OCI-LY3 (cell line): ENCODE measurements at regions not wholly inside any gene's neighbourhood (a gene's known extent, or its start where the extent isn't known, plus 50 kb on each side); places are given as distances from the start of the nearest gene placed in this dataset.

Source experiments
- H2AFZ ChIP-seq: fragments of 200-600, 300-600 bp; shearing (Covaris generic); 2 replicates; pipeline ENCODE4 v1.6.0; 2014; ENCODE audit warnings: antibody characterized with exemption, low read depth, low read length
- H3K27ac ChIP-seq: fragments of 200-600, 300-600 bp; sonication (generic); 2 replicates; pipeline ENCODE4 v1.5.1; 2014; ENCODE audit warnings: mild to moderate bottlenecking, low read length, moderate library complexity, mixed read lengths
- H3K27me3 ChIP-seq: fragments of 200-600, 300-600 bp; sonication (generic); 2 replicates; pipeline ENCODE4 v1.6.1; 2014; ENCODE audit warnings: low read depth, low read length, mixed read lengths
- H3K36me3 ChIP-seq: fragments of 200-600, 300-600 bp; sonication (generic); replicated peaks from 2 replicates; pipeline ENCODE3; 2014; ENCODE audit warnings: low read depth, low read length, mixed read lengths
- H3K4me1 ChIP-seq: fragments of 300-600, 200-600 bp; sonication (generic); 2 replicates; pipeline ENCODE4 v1.6.1; 2014; ENCODE audit warnings: low read length, mixed read lengths
- H3K4me2 ChIP-seq: fragments of 200-600, 300-600 bp; sonication (generic); 2 replicates; pipeline ENCODE4 v1.6.1; 2014; ENCODE audit warnings: low read length, mixed read lengths
- H3K4me3 ChIP-seq: fragments of 300-600, 200-600 bp; sonication (generic); 2 replicates; pipeline ENCODE4 v1.5.1; 2014; ENCODE audit warnings: antibody characterized with exemption, mild to moderate bottlenecking, low read length, moderate library complexity
- H3K79me2 ChIP-seq: fragments of 300-600, 200-600 bp; shearing (Covaris generic); 2 replicates; pipeline ENCODE4 v1.6.1; 2014; ENCODE audit warnings: mild to moderate bottlenecking, low read length, mixed read lengths
- H3K9ac ChIP-seq: fragments of 300-600, 200-600 bp; shearing (Covaris generic); 2 replicates; pipeline ENCODE4 v1.6.0; 2014; ENCODE audit warnings: mild to moderate bottlenecking, low read length, moderate library complexity
- H3K9me3 ChIP-seq: fragments of 200-600, 300-600 bp; shearing (Covaris generic); 2 replicates; pipeline ENCODE4 v1.6.1; 2014; ENCODE audit warnings: low read length, mixed read lengths; ENCODE audit not compliant: insufficient read depth
- H4K20me1 ChIP-seq: fragments of 200-600, 300-600 bp; sonication (generic); 2 replicates; pipeline ENCODE4 v1.6.1; 2016; ENCODE audit warnings: low read length, mixed read lengths; ENCODE audit not compliant: insufficient read depth
- EZH2phosphoT487 ChIP-seq: fragments of 200-600 bp; shearing (Covaris generic); IDR thresholded peaks from 2 replicates; pipeline ENCODE4 v1.6.1; 2018; ENCODE audit warnings: antibody characterized with exemption, mixed run types, low read depth
- TF ChIP-seq, protein P1 (sequence below): fragments of 200-600, 300-600 bp; sonication (generic); IDR thresholded peaks from 2 replicates; pipeline ENCODE4 v1.5.1; 2014; ENCODE audit warnings: antibody characterized with exemption, low read length, low read depth

DNA sequence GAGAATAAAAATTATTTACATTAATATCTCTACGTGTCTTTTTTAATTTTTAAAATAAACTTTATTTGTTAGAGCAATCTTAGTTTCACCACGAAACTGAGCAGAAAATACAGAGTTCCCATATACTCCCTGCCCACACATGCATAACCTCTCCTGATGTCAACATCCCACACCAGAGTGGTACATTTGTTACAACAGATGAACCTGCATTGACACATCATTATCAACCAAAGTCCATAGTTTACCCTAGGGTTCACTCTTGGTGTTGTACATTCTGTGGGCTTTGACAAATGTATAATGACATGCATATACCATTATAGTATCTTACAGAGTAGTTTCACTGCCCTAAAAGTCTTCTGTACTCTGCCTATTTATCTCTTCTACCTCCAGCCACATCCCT, 110.6 kb upstream of the OTUD4 start:
- no peaks in the 10 kb centered on the region for H3K4me1 ChIP-seq
- H3K27ac ChIP-seq, result no peak overlapping the region
- H3K9me3 ChIP-seq, result no peaks in the 10 kb centered on the region
- no peak overlapping the region for H3K4me3 ChIP-seq
- no peaks in the 10 kb centered on the region for H3K79me2 ChIP-seq
- H4K20me1 ChIP-seq, result no peaks in the 10 kb centered on the region
- peaks cover 6% of the 10 kb centered on the region; the same call in 1 of the 2 replicates for H3K27me3 ChIP-seq
- H3K36me3 ChIP-seq, result no peaks in the 10 kb centered on the region
- H3K4me2 ChIP-seq, result no peak overlapping the region
- TF ChIP-seq, protein P1, sequence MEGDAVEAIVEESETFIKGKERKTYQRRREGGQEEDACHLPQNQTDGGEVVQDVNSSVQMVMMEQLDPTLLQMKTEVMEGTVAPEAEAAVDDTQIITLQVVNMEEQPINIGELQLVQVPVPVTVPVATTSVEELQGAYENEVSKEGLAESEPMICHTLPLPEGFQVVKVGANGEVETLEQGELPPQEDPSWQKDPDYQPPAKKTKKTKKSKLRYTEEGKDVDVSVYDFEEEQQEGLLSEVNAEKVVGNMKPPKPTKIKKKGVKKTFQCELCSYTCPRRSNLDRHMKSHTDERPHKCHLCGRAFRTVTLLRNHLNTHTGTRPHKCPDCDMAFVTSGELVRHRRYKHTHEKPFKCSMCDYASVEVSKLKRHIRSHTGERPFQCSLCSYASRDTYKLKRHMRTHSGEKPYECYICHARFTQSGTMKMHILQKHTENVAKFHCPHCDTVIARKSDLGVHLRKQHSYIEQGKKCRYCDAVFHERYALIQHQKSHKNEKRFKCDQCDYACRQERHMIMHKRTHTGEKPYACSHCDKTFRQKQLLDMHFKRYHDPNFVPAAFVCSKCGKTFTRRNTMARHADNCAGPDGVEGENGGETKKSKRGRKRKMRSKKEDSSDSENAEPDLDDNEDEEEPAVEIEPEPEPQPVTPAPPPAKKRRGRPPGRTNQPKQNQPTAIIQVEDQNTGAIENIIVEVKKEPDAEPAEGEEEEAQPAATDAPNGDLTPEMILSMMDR, result no peak
- TF ChIP-seq EZH2phosphoT487, result no peak
- no peak overlapping the region for H2AFZ ChIP-seq
- no peak overlapping the region for H3K9ac ChIP-seq

DNA sequence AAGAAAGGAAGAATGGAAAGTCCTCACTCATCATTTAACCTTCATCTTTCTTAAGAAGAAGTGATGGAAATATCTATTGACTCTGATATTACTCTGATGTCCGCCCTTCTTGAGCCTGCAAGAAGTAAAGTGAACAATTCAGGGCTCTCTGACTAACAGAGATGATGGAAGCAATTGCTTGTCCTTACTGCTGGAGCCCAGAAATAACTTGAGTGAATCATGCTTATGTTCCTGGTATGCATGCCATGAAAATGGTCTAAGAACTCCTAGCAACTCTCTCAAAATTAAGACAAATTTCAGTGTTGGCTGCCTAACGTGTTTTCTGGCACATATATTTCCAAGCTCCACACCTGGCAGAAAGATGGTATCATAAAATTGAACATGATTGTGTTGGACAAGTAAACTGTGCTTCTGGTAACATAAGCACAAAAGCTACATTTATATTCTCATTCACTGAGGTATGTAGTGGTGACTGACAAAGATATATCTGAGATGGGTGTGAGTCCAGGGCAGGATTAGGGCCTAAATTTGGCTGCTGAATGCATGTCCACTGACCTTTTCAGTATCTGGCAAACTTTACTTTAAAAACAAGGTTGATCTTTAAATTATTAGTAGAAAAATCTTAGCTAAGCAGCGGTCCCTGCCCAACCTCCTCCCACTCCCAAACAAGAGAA, 109.2 kb upstream of the OTUD4 start:
- Histone ChIP-seq H3K79me2 (no peaks in the 10 kb centered on the region), H3K27me3 (peaks cover 6% of the 10 kb centered on the region; the same call in 1 of the 2 replicates), H3K36me3 (no peaks in the 10 kb centered on the region), H3K4me1 (no peaks in the 10 kb centered on the region), H3K9ac (no peak overlapping the region), H3K4me3 (no peak overlapping the region), H3K4me2 (no peak overlapping the region), H3K9me3 (no peaks in the 10 kb centered on the region), H3K27ac (no peak overlapping the region), H2AFZ (no peak overlapping the region), H4K20me1 (no peaks in the 10 kb centered on the region)
- TF ChIP-seq EZH2phosphoT487, result no peak
- TF ChIP-seq, protein P1, result no peak

DNA sequence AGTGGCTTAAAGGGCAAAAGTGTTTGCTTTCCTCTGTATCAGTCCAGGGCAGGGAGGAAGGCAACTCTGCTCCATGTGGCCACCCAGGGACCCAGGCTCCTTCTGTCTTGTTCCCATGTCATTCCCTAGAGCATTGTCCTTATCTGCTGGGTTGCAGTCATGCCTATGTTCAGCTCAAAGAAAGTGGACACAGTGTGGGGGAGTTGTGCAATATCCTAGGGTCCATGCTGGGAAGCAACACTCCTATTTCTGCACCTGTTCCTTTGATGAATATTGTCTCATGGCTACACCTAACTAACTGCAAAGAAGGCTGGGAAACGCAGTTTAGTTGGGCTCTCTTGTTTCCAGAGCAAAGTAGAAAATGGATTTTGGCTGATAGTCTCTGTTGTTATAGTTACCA, 107.0 kb upstream of the OTUD4 start:
- no peak overlapping the region for H3K27ac ChIP-seq
- H3K36me3 ChIP-seq, result no peaks in the 10 kb centered on the region
- H3K79me2 ChIP-seq, result no peaks in the 10 kb centered on the region
- H4K20me1 ChIP-seq, result no peaks in the 10 kb centered on the region
- no peak overlapping the region for H2AFZ ChIP-seq
- no peak overlapping the region for H3K9ac ChIP-seq
- no peaks in the 10 kb centered on the region for H3K9me3 ChIP-seq
- TF ChIP-seq, protein P1, result no peak
- TF ChIP-seq EZH2phosphoT487, result no peak
- H3K4me3 ChIP-seq, result no peak overlapping the region
- peaks cover 6% of the 10 kb centered on the region; the same call in 1 of the 2 replicates for H3K27me3 ChIP-seq
- H3K4me2 ChIP-seq, result no peak overlapping the region
- no peaks in the 10 kb centered on the region for H3K4me1 ChIP-seq

DNA sequence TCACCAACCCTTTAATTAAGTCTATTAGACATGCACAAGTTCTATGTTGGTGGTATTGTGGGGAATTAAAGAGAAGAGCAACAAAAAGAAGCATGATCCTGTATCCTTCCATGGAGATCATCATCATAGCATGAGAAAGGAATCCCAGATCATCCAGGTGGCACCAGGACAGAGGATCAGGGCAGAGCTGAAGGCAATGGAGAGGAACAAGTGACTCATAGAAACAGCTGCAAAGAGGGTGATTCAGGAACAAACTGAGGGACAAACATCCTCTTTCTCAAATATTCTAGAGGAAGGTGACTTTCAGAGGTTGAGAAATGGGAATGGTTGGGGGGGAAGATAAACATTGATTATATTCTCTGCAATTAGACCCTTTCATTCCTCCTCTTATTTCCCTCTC, 105.5 kb upstream of the OTUD4 start:
- Histone ChIP-seq H3K9me3 (no peaks in the 10 kb centered on the region), H3K27me3 (peaks cover 6% of the 10 kb centered on the region; the same call in 1 of the 2 replicates), H3K79me2 (no peaks in the 10 kb centered on the region), H3K4me3 (no peak overlapping the region), H3K4me1 (no peaks in the 10 kb centered on the region), H3K27ac (no peak overlapping the region), H4K20me1 (no peaks in the 10 kb centered on the region), H3K9ac (no peak overlapping the region), H3K36me3 (no peaks in the 10 kb centered on the region), H2AFZ (no peak overlapping the region), H3K4me2 (no peak overlapping the region)
- TF ChIP-seq, protein P1, result no peak
- TF ChIP-seq EZH2phosphoT487, result no peak
